ENCODE measurements at regions not wholly inside any gene's neighbourhood (a gene's known extent, or its start where the extent isn't known, plus 50 kb on each side); places are given as distances from the start of the nearest gene placed in this dataset.
A peak's percentile ranks its signal among the peaks of the same experiment; 100 is the strongest.

DNA sequence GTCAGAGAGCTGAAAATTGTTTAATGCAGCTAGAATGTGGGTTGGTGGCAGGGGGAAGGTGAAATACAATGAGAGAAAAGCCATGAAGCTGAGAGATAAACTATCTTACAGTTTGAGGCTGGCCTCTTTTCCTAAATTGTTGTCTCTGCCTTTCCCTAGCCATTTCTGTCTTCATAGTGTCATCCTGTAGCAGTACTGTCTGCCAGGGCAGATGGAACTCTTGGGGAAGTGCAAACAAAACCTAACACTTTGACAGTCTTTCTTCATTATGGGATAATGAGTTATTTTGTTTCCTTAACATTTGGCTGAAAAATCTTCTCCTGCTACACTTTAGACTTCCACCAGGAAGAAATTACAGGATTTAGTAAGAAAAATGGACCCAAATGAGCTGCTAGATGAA, 197.8 kb upstream of the ARX start:
- DNase-seq: no peak

DNA sequence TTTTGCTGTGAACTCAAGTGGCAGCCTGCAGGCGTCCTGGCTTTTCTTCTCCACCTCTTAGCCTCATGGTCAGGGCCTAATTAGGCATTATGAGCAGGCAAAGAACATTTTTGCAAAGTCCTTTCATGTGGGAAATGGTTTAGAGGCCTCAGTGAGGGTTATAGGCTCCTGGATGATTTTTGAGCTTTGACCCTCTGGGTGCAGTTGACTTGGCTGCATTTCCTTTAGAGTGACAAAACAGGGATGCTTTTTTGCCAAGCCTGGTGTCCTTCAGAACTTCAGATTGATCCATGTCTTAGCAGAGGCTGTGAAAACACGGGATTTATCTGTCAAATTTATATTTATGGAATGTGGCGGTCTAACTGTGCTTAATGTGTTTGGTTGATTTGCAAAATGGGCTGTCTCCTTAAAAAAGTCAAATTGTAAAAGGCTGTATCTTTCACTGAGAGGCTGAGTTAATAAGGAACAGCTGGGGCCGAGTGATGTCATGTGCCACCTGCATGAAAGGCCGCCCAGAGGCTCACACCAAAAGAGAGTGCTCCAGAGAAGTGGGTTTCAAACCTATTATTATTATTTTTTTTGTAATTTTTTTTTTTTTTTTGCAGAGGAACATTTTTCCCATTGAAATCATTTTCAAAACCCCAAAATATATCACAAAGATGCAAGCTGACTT, 192.2 kb upstream of the ARX start:
- DNase-seq: peak; percentile 9

DNA sequence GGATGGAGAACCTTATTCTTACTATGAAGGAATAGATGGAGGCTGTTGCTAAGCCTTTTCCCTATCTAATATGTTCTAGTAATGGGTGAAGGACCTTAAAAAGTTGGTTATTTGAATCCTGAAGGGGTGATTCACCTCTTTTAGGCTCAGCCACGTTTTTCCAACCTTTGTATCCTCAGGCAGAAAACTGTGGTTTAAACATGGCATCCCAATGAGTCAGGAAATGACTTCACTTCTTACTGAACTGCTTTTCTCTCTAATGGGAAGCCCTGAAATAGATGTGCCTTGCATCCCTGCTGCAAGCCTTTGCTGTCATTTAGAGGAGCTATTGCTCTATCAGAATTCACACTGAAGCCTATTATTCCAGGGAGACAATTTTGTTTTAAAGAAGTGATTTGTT, 191.0 kb upstream of the ARX start:
- DNase-seq: peak; percentile 1

DNA sequence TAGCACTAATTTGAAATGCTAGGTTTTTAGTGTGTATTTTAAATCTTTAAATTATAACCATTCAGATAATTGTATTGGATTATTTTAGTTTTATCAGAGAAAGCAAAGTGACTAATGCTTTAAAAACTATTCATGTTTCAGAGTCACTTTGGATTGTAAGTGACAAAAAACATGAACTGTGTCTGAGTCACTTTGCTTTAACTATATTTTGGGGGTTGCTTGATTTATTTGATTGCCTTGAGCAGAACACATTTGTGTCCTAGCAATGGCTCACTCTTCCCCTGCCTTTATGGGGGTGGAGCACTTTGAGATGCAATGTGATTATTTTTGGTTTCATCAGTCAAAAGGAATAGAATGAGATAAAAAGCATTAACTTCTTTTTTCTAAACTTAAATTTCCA, 188.4 kb upstream of the ARX start:
- DNase-seq: no peak

DNA sequence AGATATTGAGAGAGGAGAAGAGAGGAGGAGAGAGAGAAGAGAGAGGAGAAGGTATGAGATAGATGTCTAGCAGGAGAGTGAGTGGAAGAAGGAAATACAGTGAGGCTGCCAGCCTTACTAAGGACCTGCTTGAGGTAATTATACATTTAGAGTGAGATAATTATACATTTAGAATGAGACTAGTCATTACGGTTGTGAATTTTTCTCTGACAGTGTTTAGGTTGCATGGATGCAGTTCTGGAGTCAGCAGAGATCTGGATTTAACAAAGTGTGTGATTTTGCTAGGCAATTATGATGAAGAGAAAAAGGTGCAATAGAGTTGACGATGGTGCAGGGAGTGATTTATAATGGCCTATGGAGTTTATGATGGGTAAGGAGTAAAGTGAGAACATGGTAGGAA, 187.1 kb upstream of the ARX start:
- no peak for DNase-seq

DNA sequence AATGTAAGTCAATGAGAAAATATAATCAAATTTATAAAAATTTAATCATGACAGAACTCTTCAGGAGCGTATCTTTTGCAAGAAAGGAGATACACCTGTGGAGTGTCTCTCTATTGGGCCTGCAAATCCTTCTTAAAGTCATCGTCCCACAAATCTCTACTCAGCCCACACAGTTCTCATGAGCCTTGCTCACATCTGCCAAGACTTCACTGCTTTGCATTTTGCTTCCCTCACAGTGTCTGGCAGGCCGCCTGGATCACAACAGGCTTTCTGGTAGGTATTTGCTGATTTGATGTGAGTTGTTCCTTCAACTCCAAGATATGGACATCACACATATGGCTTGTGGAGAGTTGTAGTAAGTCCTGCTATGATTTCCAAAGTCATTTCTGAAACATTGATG, 183.1 kb upstream of the ARX start:
- DNase-seq: peak; percentile 2

DNA sequence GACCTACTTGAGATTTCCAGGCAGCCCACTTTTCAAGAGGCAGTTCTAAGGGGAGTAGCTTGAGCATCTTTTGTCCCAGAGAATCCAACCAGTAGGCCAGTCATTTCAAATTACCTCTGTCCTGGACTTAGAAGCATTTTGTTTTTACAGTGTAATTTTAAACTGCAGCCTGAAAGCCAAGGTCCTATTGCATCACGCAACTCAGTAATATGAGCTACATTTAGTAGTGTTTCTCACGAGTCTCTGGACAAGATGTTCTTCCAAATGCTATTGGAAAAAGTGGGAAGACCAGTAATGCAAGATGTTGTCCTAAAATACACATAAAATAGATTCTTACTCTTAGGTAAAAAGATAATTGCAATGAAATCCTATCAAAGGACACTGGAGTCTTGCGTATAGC, 182.5 kb upstream of the ARX start:
- no peak for DNase-seq

DNA sequence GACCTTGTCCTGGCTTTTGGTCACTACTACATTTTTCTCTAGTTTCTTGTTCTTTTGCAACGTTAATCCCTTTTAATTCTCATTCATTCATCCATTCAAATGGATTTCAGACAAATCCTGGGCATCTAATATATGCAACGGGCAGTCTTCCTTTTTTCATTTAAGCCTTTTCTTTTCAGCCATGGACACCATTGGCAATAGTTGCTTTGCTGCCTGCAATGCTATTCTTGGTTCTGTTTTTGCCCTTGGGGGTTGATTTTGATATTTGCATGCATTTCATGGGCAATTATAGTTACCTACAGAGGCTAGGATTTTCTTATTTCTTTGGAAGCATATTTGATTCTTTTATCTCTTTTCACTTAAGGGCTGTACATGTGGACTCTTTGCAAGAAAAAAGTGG, 180.5 kb upstream of the ARX start:
- no peak for DNase-seq

DNA sequence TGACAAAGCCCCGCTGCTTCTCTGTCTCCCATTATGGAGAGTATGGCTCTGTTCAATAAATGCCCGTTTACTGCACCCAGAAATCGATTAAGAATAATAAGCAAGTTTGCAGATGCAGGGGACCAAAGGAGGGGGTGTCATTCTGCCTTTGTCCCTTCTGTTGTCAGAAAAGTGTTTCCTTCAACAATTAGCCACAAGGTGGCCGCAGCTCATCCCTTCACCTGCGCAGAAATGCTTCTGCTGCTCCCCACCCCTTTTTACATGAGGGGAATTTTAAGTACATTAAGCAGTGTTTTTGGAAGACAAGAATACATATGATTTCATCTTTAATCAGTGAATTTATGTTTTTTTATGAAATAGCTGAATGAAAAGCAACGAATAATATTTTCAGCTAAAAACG, 175.6 kb upstream of the ARX start:
- no peak for DNase-seq

DNA sequence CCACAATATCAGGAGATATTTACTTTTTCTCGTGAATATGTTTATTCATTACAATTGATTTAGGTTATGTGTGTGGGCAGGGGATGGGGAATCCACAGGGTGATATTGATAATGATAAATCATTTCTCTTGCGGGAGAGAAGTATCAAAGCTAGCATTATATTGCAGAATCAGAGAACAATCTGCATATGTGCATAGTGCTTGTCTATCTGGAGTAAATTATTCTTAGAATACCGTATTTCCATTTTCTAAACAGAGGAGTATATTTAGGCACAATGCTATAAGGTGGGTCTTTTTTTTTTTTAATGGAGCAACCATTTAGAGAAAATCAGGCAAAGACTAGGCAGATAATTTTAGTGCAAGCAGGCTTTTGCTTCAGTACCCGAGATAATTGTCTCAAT, 166.0 kb upstream of the ARX start:
- DNase-seq: no peak

DNA sequence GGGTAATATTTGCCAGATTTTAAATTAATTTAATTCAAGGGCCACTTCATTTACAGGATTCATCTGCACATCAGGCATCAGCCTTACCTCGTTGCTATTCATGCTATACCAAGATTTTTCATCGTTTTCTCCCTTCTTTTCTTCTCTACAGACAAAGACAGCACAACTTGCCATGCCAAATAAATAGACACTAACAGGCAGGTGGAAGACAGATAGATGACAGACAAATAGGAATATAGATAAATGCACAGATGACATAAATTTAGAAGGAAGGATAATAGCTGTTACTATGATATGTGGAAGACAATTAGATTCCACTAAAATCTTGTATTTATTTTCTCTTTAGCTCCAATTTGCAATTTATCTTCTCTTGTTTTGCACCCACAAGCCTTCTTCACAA, 164.5 kb upstream of the ARX start:
- no peak for DNase-seq

DNA sequence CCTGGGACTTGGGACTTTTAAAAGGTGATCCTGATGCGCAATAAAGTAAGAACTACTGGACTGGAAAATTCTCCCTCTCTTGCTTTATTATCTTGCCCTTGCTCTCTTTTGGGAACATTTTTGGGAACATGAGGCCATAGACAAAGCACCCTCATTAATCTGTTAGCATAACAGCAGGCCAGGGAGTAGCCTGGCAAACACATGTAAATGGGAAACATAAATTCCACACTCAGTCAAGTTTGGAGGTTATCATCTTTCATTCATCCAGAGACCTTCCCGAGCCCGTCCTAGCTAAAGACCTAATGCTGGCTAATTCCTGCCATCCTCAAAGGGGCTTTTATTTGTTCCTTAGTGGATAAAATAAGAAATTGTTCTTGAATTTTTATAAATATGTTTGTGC, 162.8 kb upstream of the ARX start:
- no peak for DNase-seq

DNA sequence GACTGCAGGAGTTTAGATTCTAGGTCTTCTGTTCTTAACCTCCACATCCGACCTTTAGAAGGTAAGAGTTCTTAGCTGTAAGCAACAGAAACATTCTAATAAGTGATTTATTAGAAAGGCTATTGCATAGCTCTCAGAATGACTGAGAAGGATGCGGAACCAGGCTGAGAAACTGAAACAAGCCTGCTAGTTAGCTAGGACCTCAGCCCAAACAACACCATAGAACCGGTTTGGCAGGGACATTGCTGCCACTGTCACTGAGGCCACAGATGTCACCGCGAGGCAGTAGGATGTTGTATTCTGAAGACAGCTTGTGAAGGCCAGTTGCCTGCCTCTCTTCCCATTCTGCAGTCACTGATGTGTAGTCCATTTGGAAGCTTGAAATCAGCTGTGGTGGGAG, 160.0 kb upstream of the ARX start:
- no peak for DNase-seq

DNA sequence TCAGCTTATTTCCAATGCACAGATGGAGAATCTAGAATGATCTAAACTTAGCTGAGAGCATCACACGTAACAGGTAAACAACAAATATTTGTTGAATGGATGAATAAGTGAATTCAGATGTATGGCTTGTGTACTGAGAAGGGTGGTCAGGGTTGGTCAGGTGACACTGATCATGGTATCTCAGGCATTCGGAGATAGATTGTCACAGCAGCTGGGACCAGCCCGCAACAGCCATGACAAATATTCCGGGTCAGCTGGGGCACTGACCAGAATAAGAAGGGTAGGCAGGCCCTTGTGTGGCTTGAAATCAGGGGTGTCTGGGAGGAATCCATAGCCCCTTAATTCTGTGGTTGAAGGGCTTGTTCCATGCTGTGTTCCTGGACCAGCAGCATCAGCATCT, 159.4 kb upstream of the ARX start:
- no peak for DNase-seq

DNA sequence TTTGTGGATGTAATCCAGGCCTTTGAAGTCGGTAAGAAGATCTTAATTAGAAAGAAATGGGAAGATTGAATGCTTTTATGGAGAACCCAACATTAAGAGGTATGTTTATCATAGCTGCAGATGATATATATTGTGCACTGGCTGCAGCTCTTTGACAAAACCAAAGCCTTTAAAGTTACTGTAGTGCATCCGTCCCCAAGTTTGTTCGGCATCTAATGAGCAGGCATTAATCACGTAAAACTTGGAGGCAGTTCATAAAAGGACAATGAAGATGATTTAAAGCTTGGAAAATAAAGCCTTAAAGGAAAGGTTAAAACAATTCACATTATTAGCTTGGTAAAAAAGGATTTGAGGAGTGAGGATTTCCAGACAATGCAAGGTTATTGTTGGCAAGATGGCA, 150.8 kb upstream of the ARX start:
- no peak for DNase-seq

DNA sequence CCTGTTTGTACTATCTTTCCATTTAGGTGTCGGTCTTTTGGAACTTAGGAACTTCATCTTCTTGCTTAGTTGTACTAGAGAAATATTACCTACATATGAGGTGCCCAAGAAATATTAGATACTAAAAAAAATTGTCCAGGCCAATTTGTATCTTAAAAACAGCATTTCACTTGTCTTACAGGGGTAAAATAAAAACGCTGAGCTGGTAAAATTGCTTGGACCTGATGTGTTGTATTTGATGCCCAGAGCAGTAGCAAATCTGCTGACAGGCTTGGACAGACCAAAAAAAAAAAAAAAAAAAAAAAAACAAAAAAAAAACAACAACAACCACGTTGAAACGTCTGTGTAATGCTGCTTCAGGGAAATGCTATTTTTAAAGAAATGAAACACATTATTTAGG, 150.4 kb upstream of the ARX start:
- no peak for DNase-seq

DNA sequence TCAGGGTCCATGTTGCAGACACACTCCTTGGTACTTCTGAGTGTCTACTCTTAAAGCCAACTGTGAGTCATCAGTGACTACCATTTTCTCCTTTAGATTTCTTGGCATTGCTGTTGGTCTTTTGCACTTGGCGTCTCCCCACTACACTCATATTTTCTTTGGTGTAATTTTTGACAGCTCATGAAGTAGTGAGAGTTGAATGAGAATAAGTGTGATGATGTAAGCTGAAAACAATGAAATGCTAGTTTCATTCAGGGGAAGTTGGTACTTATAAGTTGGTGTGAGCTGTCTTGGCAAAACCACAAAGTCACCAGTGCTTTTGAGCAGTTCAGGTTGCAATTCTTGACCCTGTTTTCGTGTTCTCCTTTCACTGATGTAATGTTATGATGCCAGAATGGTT, 142.9 kb upstream of the ARX start:
- no peak for DNase-seq

DNA sequence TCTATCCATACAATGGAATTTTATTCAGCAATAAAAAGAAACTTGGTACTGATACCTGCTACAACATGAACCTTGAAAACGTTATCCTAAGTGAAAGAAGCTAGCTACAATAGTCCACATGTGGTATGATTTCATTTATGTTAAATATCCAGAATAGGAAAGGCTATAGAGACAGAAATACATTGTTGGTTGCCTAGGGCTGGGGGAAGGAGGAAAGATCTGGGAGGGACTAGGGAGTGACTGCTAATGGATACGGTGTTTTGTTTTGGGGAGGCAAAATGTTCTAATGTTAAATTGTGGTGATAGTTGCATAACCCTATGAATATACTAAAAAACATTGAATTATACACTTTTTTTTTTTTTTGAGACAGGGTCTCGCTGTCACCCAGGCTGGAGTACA, 141.1 kb upstream of the ARX start:
- no peak for DNase-seq

DNA sequence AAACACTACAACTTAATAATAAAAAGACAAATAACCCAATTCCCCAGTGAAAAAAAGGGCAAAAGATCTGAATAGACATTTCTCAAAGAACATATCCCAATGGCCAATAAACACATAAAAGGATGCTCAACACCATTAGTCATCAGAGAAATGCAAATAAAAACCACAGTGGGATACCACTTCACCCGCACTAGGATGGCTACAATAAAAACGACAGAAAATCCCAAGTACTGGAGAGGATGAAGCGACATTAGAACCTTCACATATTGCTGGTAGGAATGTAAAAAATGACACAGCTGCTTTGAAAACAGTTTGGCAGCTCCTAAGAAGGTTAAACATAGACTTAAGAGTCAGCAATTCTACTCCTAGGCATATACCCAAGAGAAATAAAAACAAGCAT, 140.6 kb upstream of the ARX start:
- no peak for DNase-seq

DNA sequence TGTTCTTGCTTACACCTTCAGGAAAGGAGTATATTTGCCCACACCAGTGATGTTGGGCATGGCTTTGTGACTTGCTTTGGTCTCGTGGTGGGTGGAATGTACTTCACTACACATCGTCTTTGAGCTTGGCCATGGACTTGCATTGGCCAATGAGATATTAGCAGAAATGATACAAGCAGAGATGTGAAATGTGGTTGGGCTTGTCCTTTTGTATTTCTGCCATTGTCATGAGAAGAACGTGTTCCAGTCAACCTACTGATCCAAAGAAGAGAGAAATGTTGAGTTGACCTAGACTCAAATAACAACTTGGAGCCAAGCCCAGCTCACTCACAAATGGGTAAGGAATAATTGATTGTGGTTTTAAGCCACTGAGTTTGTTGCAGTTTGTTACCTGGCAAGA, 138.4 kb upstream of the ARX start:
- no peak for DNase-seq

DNA sequence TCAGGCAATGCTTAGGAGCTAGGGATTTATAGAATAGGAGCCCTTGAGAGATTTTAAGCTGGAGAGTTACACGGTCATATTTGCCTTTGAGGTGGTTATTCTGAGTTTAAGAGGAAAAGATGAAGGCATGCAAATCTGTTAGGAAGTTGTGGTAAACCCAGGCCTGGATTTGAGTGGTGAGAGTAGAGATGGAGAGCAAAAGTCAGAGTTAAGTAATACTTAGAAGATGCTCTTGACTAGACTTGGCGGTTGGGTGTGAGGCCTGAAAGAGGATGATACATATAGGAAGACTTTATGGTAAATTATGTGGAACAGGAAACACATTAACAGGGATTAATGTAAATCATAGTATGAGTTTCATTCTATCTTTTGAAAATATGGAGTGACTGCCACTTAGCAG, 136.0 kb upstream of the ARX start:
- DNase-seq: no peak

DNA sequence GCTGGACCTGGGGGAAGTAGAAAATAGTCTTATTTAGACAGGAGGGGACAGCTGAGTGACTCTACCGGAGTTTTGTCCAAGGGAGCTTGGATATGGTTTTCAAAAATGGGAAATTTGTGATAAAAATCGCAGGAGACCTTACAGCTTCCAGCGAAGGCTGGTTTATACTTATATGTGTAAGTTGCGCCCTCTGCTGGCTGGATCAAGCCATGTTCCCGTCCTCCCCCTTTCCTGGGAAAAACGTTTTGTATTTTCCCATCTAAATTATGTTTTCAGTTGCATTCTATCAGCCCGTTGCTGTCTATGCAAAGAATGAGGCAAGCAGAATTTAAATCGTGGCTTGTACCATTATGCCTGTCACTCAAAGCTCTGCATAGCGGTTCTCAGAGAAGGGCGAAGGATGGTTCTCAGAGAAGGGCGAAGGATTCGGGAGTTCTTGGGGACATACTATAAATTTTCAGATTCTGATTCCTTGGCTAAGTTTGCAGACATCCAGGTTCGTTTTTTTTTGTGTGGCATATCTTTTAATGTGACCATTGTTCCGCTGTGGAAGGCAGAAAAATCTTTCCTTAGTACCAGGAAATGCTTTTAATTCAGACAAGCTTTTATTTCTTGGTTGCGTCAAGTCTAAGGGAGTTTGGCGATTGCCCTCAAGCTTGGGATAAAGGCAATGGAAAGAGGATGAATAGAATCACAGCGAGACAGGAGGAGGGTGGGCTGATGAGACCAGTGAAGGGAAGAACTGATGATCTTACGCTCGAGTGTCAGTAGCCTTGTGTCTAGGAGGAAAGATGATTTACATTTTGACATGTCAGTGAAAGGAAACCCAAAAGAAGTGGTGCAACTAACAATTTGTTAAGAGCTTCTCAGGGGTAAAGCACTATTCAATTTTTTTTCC, 128.5 kb upstream of the ARX start:
- peak; percentile 51 for DNase-seq

DNA sequence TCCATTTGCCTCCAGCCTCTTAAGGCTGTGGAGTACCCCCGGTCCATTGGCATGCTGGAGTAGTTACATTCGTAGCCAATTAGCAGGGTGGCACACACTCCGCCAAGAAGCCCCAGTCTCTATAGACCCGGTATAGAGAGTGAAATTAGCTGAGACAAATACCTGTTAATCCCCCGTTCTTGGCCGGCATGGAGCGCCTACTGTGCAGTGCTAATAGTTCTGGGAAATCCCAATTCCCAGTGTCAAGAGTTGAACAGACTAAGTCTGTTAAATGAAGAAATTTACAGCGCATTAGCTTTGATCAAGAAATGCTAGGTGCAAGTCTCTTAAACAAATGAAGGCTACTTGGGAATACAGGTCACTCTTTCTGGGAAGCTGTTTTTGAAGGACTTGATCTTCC, 127.8 kb upstream of the ARX start:
- DNase-seq: no peak

DNA sequence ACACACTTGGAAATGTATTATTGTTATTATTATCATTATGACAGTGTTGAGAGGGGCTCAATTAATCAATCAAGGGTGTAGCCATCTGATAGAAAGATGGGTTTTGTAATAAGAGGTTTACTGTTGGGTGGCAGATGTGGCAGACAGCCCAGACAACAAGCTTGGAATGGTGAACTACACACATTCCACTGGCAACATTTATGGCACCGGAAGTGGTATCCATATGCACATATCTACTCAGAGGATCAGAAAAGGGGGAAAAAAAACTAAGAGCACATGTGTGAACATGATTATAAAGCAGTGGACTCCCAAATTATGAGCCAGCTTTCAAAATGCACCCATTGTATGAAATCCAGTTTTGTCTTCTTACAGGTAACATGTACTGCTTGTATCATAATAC, 125.9 kb upstream of the ARX start:
- DNase-seq: no peak

DNA sequence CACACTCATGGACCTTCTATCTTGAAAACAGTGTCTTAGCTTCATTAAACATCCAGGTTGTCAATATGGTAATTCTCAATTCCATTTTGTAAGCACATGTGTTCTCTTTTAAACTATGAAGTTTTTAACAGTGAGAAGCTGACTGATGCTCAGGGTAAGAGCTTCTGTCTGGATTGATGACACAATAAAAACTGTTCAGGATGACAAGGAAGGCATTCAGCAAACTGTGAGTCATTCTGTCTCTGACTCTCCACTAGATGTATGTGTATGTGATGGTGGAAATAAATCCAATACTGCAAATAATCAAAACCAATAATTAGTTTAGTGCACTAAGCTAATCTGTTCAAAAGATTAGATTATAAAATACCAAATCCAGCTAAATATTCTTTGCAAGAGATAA, 115.3 kb upstream of the ARX start:
- no peak for DNase-seq

Measured in hindlimb muscle (tissue), 1 donor.